Endodermal cell (in vitro differentiated cells): ENCODE measurements at regions not wholly inside any gene's neighbourhood (a gene's known extent, or its start where the extent isn't known, plus 50 kb on each side); places are given as distances from the start of the nearest gene placed in this dataset.

Experiments used
- DNase-seq: peaks from one replicate; pipeline ENCODE4 v3.0.0-alpha.2; 2017
- H3K27ac ChIP-seq: 2 replicates; pipeline ENCODE4 v1.5.1; 2013; ENCODE audit warnings: mild to moderate bottlenecking, low read depth, low read length, moderate library complexity
- H3K27me3 ChIP-seq: 2 replicates; pipeline ENCODE4 v1.6.1; 2013; ENCODE audit warnings: mild to moderate bottlenecking, low read length, moderate library complexity; ENCODE audit not compliant: insufficient read depth, control insufficient read depth, poor library complexity, severe bottlenecking
- H3K36me3 ChIP-seq: 2 replicates; pipeline ENCODE4 v1.7.0; 2013; ENCODE audit warnings: mild to moderate bottlenecking, low read length, moderate library complexity; ENCODE audit not compliant: control insufficient read depth, insufficient read depth
- H3K4me1 ChIP-seq: one replicate; pipeline ENCODE4 v1.7.0; 2013; ENCODE audit warnings: low read length; ENCODE audit not compliant: control insufficient read depth, insufficient read depth
- H3K4me3 ChIP-seq: 2 replicates; pipeline ENCODE4 v1.5.1; 2013; ENCODE audit warnings: mild to moderate bottlenecking, low read length, moderate library complexity
- H3K9ac ChIP-seq: 2 replicates; pipeline ENCODE4 v1.6.1; 2013; ENCODE audit warnings: mild to moderate bottlenecking, low read length, moderate library complexity; ENCODE audit not compliant: poor library complexity, severe bottlenecking; ENCODE audit errors: extremely low read depth
- H3K9me3 ChIP-seq: 2 replicates; pipeline ENCODE4 v1.6.1; 2013; ENCODE audit warnings: mild to moderate bottlenecking, low read length, moderate library complexity; ENCODE audit not compliant: control insufficient read depth
- H3K27ac Mint-ChIP-seq: 2 replicates; pipeline ENCODE4 v1.8.0; 2020; ENCODE audit warnings: mixed read lengths
- H3K27me3 Mint-ChIP-seq: 2 replicates; pipeline ENCODE4 v1.8.0; 2021; ENCODE audit warnings: mild to moderate bottlenecking, mixed read lengths; ENCODE audit not compliant: insufficient read depth
- H3K36me3 Mint-ChIP-seq: 2 replicates; pipeline ENCODE4 v1.8.0; 2020; ENCODE audit warnings: low read depth, mixed read lengths
- H3K4me1 Mint-ChIP-seq: 2 replicates; pipeline ENCODE4 v1.8.0; 2020; ENCODE audit warnings: mixed read lengths
- H3K4me3 Mint-ChIP-seq: 2 replicates; pipeline ENCODE4 v1.8.0; 2020; ENCODE audit warnings: mild to moderate bottlenecking, moderate library complexity, mixed read lengths
- H3K9me3 Mint-ChIP-seq: 2 replicates; pipeline ENCODE4 v1.8.0; 2020; ENCODE audit warnings: mild to moderate bottlenecking, mixed read lengths
- WGBS, 2 experiments: methylation state at CpG; one replicate each; pipeline versions ENCODE4 v1.1.5 to v1.1.7; 2013; ENCODE audit warnings: missing lambda C conversion rate in 2 of 2, mixed read lengths in 1 of 2; ENCODE audit not compliant: insufficient coverage in 1 of 2, insufficient read length in 1 of 2; 5-methylcytosine and 5-hydroxymethylcytosine counted together
- TF ChIP-seq, protein P1 (sequence below): fragments of 200-600 bp; sonication (generic); conservative IDR thresholded peaks from 2 replicates; pipeline ENCODE4 v1.5.0; 2021; ENCODE audit warnings: antibody characterized with exemption, mild to moderate bottlenecking

DNA sequence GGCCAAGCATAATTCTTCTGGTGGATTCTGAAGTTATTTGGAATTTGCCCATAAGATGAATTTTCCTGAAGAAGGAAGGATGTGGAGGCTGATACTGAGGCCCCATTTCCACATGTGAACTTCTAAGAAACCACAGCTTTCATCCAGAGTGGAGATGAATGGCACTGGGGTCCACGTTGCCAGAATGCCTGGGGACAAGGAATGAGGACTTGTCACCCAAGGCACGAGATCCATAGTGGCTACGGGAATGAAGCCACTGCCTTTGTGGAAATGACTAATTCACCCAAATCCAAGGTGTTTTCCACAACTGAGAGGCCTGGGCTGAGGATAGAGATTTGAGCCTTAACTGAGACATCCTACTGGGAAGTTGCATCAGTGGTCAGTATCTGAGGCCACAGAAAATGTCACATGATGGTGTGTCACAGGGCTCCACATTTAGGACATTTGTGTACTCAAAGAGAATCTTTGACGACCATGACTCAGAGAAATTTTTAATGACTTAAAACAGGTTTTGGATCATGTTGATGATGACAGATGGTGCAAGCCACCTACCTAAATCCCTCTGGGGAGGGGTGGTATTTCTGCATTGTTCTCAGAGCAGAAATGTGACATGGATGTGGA, 286.1 kb downstream of the SOX11 start:
- no peak for DNase-seq
- H3K27ac Mint-ChIP-seq = no peak overlapping the region
- no peak overlapping the region for H3K9ac ChIP-seq
- 83 to 89% methylated on average over 2 to 4 of the region's 4 CpGs for WGBS, 2 experiments
- no peaks in the 10 kb centered on the region for H3K9me3 ChIP-seq
- H3K27me3 ChIP-seq = peaks cover 20% of the 10 kb centered on the region
- no peaks in the 10 kb centered on the region for H3K9me3 Mint-ChIP-seq
- TF ChIP-seq, protein P1, sequence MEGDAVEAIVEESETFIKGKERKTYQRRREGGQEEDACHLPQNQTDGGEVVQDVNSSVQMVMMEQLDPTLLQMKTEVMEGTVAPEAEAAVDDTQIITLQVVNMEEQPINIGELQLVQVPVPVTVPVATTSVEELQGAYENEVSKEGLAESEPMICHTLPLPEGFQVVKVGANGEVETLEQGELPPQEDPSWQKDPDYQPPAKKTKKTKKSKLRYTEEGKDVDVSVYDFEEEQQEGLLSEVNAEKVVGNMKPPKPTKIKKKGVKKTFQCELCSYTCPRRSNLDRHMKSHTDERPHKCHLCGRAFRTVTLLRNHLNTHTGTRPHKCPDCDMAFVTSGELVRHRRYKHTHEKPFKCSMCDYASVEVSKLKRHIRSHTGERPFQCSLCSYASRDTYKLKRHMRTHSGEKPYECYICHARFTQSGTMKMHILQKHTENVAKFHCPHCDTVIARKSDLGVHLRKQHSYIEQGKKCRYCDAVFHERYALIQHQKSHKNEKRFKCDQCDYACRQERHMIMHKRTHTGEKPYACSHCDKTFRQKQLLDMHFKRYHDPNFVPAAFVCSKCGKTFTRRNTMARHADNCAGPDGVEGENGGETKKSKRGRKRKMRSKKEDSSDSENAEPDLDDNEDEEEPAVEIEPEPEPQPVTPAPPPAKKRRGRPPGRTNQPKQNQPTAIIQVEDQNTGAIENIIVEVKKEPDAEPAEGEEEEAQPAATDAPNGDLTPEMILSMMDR = no peak
- H3K27ac ChIP-seq = no peak overlapping the region
- no peaks in the 10 kb centered on the region for H3K4me1 ChIP-seq
- H3K4me1 Mint-ChIP-seq = peaks cover 46% of the 10 kb centered on the region
- peaks cover 34% of the 10 kb centered on the region for H3K27me3 Mint-ChIP-seq
- no peaks in the 10 kb centered on the region for H3K36me3 ChIP-seq
- H3K4me3 Mint-ChIP-seq = no peak overlapping the region
- H3K4me3 ChIP-seq = no peak overlapping the region
- no peaks in the 10 kb centered on the region for H3K36me3 Mint-ChIP-seq

DNA sequence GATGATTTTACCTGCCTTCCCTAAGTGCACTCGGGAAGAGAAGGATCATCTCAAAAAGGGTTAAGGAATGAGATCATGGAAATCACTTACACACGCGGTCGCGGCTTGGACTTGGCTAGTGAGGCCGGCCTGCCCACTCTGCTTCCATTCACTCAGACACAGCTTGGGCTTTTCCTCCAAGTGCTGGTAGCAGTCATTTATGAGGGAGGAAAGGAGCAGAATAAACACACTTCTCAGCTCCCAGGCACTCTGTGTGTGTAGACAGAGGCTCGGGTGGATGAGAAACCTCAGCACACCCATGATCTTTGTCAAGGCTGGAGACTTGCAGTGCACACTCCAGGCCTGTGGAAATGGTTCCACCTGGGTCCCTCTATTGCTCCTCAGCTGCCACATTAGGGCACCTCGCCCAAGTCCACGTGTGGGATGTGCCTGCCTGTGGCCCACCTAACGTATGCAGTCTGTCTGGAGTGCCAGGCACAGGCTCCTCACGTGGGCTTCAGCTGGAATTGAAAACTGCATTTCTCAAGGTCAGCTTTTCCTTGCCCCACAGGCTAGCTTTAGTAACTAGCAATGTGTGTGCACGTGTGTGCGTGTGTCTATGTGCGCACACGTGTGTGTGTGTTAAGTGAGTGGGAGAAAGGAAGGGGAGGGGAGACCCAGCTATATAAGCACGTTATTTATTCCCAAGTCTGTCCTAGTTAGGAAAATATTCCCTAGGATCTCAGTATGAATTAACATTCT, 288.4 kb downstream of the SOX11 start:
- peak; percentile 43 for DNase-seq
- Histone ChIP-seq H3K36me3 (no peaks in the 10 kb centered on the region), H3K4me3 (no peak overlapping the region), H3K27ac (peak overlapping the region; percentile 97), H3K27me3 (peaks cover 25% of the 10 kb centered on the region), H3K4me1 (no peaks in the 10 kb centered on the region), H3K9me3 (no peaks in the 10 kb centered on the region), H3K9ac (no peak overlapping the region)
- TF ChIP-seq, protein P1 = no peak
- WGBS, 2 experiments = 90 to 91% methylated on average over 6 to 16 of the region's 16 CpGs
- Mint-ChIP-seq H3K4me1 (peaks cover 48% of the 10 kb centered on the region), H3K36me3 (no peaks in the 10 kb centered on the region), H3K27ac (no peak overlapping the region), H3K9me3 (no peaks in the 10 kb centered on the region), H3K4me3 (no peak overlapping the region), H3K27me3 (peaks cover 45% of the 10 kb centered on the region)

DNA sequence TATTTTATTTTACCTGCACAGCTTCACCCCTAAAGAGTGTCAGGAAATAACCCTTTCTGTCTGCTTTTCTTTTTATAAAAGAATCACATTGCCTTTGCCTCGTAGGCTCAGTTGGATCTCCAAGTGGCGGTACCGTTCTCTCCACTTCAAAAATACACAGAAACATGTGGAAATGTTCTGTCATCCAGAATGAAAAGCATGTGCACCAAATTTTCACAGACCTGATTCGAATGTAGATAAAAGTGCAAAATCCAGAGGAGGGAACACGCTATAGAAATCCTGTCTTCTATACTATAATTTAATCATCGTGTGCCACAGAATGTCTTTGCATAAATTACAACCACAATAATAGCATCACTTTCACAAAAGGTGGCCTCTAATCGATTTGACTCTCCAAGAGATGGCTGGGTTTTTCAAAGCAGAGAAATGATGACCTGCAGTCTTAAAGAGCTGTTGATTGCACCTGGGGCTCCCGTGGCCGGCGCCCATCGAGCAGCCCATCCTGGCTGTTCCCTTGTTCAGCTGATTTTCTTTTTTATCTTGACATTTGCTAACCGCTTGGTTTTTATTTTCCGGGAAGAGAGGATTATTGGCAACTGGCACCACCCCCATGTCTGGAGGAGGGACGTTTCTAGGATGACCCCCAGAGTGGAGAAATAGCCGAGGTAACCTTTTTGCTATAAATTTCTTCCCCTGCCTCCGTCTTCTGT, 290.2 kb downstream of the SOX11 start:
- Histone ChIP-seq H3K4me3 (no peak overlapping the region), H3K4me1 (no peaks in the 10 kb centered on the region), H3K9ac (no peak overlapping the region), H3K27me3 (peaks cover 33% of the 10 kb centered on the region), H3K36me3 (no peaks in the 10 kb centered on the region), H3K9me3 (no peaks in the 10 kb centered on the region), H3K27ac (peak overlapping the region; percentile 97)
- Mint-ChIP-seq H3K4me3 (no peak overlapping the region), H3K27me3 (peaks cover 59% of the 10 kb centered on the region), H3K36me3 (no peaks in the 10 kb centered on the region), H3K27ac (no peak overlapping the region), H3K9me3 (no peaks in the 10 kb centered on the region), H3K4me1 (peaks cover 38% of the 10 kb centered on the region)
- DNase-seq = peak; percentile 38
- WGBS, 2 experiments = 87 to 90% methylated on average over 10 to 16 of the region's 16 CpGs
- TF ChIP-seq, protein P1 = no peak
